GM21576 (cell line): ENCODE measurements at regions not wholly inside any gene's neighbourhood (a gene's known extent, or its start where the extent isn't known, plus 50 kb on each side); places are given as distances from the start of the nearest gene placed in this dataset.

Experiments
- ATAC-seq: cut with Tn5 transposase; IDR thresholded peaks from one replicate; pipeline ENCODE4 v1.9.1; 2021; ENCODE audit warnings: mild to moderate bottlenecking, moderate library complexity; ENCODE audit not compliant: unreplicated experiment

DNA sequence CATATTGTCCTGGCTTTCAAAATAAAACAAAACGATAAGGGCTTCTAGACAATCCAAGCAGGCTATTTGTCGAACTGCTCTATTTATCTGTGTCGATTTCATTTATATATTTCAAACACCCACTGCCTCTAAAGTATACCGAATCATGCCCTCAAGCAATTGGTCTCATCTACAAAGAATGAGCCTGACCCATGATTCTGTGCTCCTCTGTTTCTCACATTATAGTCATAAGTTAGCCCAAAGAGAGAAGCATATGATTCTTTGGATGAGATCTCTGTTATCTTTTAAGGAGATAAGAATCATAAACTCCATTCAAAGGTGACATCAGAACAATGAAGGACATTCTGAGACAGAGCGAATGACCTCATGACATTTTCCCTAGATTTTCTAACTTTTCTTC lies 191.1 kb downstream of the MAP2K6 start:
- ATAC-seq, result no peak

GRCh38 chr17:69606142-69606800 lies 191.8 kb downstream of the MAP2K6 start:
- no peak for ATAC-seq

DNA sequence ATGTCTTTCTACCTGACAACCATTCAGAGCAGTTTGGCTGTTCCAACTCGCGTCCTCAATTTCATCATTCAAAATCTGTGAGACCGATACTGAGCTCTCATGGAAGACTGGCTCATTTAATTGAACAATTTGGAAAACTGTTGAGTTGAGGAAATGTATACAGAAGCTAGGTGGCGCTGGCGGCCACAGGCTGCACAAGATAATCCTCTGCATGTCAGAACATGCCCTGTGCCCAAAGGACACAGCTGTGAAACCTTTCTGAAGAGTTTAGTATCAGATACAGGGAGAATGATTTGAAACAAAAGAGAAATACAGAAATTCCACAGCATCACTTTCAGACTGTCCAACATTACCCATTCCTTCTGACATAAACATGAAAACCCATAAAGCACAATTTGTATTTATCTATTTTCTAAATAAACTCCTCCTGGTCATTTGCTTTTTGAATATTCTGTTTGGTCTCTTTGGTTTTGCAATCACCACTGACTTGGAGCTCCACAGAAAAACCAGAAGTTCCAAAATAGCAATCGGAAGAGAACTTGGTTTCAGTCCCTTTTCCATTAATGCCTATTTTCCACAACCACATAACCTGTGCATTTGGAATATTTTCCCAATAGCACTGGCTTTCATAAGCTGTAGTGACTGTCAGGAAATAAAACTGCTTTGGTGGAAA lies 192.8 kb downstream of the MAP2K6 start:
- ATAC-seq, result peak; percentile 90

DNA sequence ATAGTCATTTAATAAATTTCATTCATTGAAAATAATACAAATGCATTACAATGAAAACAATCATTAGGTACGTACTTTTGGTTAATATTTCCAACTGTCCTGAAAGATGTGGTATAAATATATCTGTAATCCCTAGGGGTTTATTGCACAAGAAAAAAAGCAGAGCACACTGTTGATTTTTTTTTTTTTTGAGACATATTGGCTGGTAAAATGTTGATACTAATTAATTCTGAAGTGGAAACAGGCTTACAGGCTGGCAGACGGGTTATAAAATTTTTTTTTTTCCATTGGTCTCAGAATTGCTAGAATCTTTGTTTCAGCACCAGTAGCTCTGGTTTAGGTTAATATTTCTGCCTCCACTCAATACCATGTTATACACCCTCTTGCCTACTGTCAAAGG lies 193.6 kb downstream of the MAP2K6 start:
- no peak for ATAC-seq

DNA sequence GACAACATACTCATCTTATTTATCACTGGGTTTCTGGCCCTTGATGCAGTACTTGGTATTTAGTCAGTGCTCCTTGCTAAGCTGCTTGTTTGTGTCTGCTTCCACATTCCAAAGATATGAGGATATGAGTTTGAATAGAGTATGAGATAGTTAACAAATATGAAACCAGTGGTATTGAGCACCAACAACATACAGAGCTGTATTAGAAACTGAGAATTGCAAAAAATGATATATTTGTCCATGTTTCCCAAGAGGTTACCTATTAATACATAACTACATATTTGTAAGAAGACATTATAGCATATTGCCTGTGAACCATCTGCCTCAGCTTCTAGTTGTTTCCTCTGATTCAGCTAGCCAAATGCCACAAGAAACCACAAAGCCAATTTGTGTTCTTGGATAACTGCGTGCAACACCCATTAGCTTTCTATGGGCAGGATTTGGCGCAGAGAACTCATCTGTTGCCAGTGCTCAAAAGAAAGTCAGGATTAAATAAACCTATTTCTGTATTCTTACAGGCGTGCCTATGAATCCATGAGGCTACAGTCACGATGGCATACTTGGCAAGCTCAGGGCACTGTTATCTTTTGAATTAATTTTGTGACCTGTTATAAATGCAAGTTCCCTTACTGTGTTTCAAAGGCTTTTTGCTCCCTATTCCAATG lies 194.4 kb downstream of the MAP2K6 start:
- ATAC-seq, result no peak

GRCh38 chr17:69609473-69610305 lies 195.2 kb downstream of the MAP2K6 start:
- no peak for ATAC-seq

GRCh38 chr17:69620363-69620762 lies 205.9 kb downstream of the MAP2K6 start:
- no peak for ATAC-seq

DNA sequence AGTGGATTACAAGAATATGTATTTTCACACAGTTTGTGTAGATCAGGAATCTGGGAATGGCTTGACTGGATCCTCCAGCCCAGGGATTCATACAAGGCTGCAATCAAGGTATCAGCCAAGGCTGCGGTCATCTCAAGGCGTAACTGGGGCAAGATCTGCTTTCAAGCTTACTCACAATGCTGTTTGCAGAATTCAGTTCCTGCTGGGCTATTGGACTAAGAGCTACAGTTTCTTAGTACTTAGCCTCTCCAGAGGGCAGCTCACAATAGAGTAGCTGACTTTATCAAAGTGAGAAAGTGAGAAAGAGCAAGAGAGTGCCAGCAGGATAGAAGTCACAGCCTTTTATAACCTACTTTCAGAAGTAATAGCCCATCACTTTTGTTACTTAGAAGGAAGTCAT lies 211.0 kb downstream of the MAP2K6 start:
- ATAC-seq, result no peak

DNA sequence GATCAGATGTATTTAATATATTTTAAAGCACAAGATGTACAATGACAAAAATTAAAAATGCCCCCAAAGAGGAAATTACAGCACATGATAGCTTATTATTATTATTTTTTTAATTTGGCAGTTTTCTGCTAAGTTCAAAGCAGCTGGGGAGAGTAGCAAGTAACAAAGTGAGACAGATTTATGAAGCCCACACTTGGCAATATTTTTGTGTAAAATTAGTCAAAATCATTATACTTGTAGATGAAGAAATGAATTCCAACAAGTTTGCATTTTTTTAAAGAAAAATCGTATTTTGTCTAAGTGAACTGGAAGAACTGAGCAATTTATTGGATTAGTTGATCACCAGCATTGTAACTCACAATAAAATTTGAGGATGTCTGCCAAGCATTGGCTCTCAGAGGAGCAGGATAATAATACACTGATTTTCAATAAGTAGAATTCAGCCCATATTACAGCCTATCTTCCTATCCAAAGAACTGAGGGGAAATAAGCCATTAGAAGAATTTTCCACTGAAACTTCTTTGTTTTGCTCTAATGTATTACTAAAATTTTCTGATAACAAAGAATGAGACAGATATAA lies 215.6 kb downstream of the MAP2K6 start:
- ATAC-seq, result no peak

GRCh38 chr17:69634844-69635243 lies 220.3 kb downstream of the MAP2K6 start:
- ATAC-seq, result no peak

DNA sequence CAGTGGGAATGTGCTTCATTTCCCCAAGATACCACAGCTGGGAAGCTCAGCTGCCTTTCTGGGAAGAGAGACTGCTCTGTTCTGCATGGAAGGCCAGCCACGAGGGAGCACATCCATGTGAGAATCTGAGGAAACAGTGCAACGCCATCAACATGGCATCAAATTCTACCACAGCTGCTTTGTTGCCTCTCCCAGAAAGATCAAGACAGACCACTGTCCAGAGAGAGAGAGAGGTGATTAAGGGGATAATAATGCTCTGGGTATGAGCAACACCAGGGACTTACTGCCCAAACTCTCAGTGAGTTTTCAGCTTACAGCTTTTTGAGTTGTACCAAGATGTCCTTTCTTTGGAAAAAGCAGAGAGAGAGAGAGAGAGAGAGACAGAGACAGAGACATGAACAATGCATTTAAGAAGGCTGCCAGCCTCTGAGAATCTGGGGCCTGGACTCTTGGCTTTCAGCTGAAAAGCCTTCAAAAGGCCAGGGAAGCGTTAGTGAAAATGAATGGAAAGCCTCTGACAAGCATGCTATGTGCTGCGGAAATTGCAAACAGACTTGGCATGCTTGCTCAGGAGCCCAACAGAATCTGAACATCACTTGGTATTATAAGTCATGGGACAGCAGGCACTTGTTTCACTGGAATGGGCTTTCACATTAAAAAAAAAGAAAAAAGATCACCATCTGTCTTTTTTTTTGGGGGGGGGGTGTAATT lies 223.1 kb downstream of the MAP2K6 start:
- no peak for ATAC-seq

GRCh38 chr17:69639096-69639495 lies 224.6 kb downstream of the MAP2K6 start:
- no peak for ATAC-seq

- no peak for ATAC-seq
Measured at GRCh38 chr17:69640073-69640472, 225.6 kb downstream of the MAP2K6 start.

- ATAC-seq, result no peak
Measured at GRCh38 chr17:69643686-69644085, 229.2 kb downstream of the MAP2K6 start.

GRCh38 chr17:69646729-69647128 lies 232.2 kb downstream of the MAP2K6 start:
- ATAC-seq, result no peak

DNA sequence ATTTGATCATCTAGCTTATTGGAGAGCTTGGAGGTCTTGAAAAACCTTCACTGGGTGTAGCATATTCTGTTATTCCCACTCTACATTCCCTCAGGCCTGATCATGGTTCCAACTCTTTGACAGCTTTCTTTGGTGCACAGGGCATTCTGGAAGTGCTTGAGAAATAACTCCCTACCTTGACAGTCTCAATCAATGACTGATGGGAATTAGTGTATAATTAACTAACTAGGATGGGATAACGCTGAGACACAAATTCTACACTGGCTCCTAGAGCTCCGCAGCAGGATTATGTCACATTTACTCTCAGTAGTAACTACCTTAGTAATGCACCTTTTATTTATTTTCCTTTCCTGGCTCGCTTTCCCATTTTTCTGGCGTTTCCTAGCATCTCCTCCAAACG lies 236.4 kb downstream of the MAP2K6 start:
- ATAC-seq, result no peak

DNA sequence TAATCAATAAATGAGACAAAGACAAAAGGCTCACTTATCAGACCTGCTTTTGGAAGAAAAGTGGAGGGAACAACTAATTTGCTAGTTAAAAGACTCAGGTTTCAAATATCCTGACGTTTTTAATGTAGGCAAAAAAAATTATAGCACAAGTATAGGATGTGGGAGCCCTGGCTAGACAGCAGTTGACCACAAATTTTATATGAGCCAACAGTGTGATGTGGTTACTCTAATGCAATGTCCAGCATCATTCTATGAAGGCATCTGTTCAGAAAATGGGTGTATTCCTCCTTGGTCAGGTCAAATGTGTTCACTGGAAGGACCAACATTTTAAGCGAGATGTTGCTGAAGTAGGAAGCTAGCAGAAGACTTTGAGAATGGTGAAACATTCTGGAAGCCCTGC lies 237.4 kb downstream of the MAP2K6 start:
- ATAC-seq, result no peak

GRCh38 chr17:69654981-69655855 lies 240.7 kb downstream of the MAP2K6 start:
- ATAC-seq, result no peak

DNA sequence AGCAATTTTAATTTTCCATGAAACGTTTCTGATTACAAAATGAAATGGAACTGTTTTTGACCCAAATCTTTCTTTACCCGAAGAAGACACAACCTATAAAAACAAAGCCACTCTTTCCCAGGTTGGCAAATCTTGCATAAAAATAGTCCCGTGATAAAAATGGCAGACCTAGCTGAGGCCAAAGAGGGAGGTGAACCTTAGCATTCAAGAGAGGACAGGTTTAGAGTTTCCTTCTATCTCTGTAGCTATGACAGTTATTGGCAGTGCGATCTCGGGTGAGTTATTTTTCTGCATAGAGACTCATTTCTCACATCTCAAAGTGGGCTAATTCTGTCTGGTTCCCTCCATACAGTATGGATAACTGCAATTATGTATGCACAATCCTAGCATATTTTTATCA lies 241.4 kb downstream of the MAP2K6 start:
- ATAC-seq, result no peak
